HEK293T (cell line): ENCODE measurements at regions not wholly inside any gene's neighbourhood (a gene's known extent, or its start where the extent isn't known, plus 50 kb on each side); places are given as distances from the start of the nearest gene placed in this dataset.

ENCODE experiments used
- ARNT ChIP-seq: fragments of 450-650 bp; IDR thresholded peaks from 2 replicates; pipeline ENCODE4 v1.6.1; 2017; ENCODE audit warnings: mild to moderate bottlenecking
- BHLHE40 ChIP-seq: fragments of 450-650 bp; IDR thresholded peaks from 2 replicates; pipeline ENCODE4 v1.6.1; 2016; ENCODE audit warnings: mild to moderate bottlenecking, moderate library complexity, borderline replicate concordance
- ELF4 ChIP-seq: fragments of 450-650 bp; IDR thresholded peaks from 2 replicates; pipeline ENCODE4 v1.6.1; 2017; ENCODE audit warnings: antibody characterized with exemption
- FOXA1 ChIP-seq: fragments of 450-650 bp; IDR thresholded peaks from 2 replicates; pipeline ENCODE4 v1.6.1; 2016; ENCODE audit warnings: mild to moderate bottlenecking
- FOXK2 ChIP-seq: fragments of 450-650 bp; IDR thresholded peaks from 2 replicates; pipeline ENCODE4 v1.6.1; 2016; ENCODE audit warnings: mild to moderate bottlenecking
- FOXM1 ChIP-seq: fragments of 450-650 bp; IDR thresholded peaks from 2 replicates; pipeline ENCODE4 v1.6.1; 2017; ENCODE audit warnings: mild to moderate bottlenecking, borderline replicate concordance
- HDGF ChIP-seq: fragments of 450-650 bp; IDR thresholded peaks from 2 replicates; pipeline ENCODE4 v1.6.1; 2017; ENCODE audit warnings: antibody characterized with exemption, borderline replicate concordance
- L3MBTL2 ChIP-seq: fragments of 450-650 bp; conservative IDR thresholded peaks from 2 replicates; pipeline ENCODE4 v1.6.1; 2016; ENCODE audit warnings: mild to moderate bottlenecking
- NFRKB ChIP-seq: fragments of 450-650 bp; IDR thresholded peaks from 2 replicates; pipeline ENCODE4 v1.6.1; 2016; ENCODE audit warnings: mild to moderate bottlenecking, moderate library complexity
- SP1 ChIP-seq: fragments of 450-650 bp; IDR thresholded peaks from 2 replicates; pipeline ENCODE4 v1.6.1; 2017
- SUZ12 ChIP-seq: fragments of 450-650 bp; IDR thresholded peaks from 2 replicates; pipeline ENCODE4 v1.6.1; 2016; ENCODE audit warnings: mild to moderate bottlenecking
- TARDBP ChIP-seq: fragments of 450-650 bp; IDR thresholded peaks from 2 replicates; pipeline ENCODE4 v1.6.1; 2016
- ZNF384 ChIP-seq: fragments of 450-650 bp; IDR thresholded peaks from 2 replicates; pipeline ENCODE4 v1.6.1; 2016
- TF ChIP-seq, protein P1 (sequence below): fragments of 450-650 bp; IDR thresholded peaks from 2 replicates; pipeline ENCODE4 v1.6.1; 2016

DNA sequence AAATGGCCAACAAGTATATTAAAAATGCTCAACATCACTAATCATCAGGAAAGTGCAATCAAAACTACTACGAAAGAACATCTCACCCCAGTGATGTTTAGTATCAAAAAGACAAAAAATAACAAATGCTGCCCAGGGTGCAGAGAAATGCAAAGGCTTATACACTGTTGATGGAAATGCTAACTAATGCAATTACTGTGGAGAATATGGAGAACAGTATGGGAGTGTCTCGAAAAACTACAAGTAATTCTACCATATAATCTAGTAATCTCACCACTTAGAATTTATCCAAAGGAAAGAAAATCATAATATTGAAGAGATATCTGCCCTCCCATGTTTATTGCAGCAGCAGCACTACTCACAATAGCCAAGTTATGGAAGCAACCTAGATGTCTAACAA is 246.5 kb upstream of the VLDLR start:
- TF ChIP-seq TARDBP (no peak), FOXM1 (no peak), NFRKB (no peak), HDGF (no peak), SUZ12 (no peak), SP1 (no peak), FOXK2 (no peak), ARNT (no peak), BHLHE40 (no peak), ZNF384 (no peak), L3MBTL2 (no peak), FOXA1 (no peak), ELF4 (no peak)
- TF ChIP-seq, protein P1, sequence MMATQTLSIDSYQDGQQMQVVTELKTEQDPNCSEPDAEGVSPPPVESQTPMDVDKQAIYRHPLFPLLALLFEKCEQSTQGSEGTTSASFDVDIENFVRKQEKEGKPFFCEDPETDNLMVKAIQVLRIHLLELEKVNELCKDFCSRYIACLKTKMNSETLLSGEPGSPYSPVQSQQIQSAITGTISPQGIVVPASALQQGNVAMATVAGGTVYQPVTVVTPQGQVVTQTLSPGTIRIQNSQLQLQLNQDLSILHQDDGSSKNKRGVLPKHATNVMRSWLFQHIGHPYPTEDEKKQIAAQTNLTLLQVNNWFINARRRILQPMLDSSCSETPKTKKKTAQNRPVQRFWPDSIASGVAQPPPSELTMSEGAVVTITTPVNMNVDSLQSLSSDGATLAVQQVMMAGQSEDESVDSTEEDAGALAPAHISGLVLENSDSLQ = no peak
